B cell (primary cell): ENCODE measurements at regions not wholly inside any gene's neighbourhood (a gene's known extent, or its start where the extent isn't known, plus 50 kb on each side); places are given as distances from the start of the nearest gene placed in this dataset.

Experiments used
- ATAC-seq: fragments of 200-7000 bp; cut with Tn5 transposase; one replicate; pipeline ENCODE4 v1.10.0; 2021; ENCODE audit warnings: low read depth, mild to moderate bottlenecking, moderate number of reproducible peaks, moderate library complexity
- CTCF ChIA-PET: fragments of 350-600 bp; sonication (Branson Sonifier 250); formaldehyde crosslinking; loops from one replicate; lab custom pipeline; 2021; ENCODE audit warnings: antibody characterized with exemption, inconsistent platforms; lab: Charles Lee
- POLR2A ChIA-PET: fragments of 350-600 bp; sonication (Branson Sonifier 250); formaldehyde crosslinking; loops from one replicate; lab custom pipeline; 2021; ENCODE audit warnings: antibody characterized with exemption; lab: Charles Lee
- DNase-seq: peaks from one replicate; pipeline ENCODE4 v3.0.0; 2013
- H2AFZ ChIP-seq: 2 replicates; pipeline ENCODE4 v1.6.1; 2012; ENCODE audit warnings: mild to moderate bottlenecking, low read depth, low read length; ENCODE audit not compliant: insufficient read depth, poor library complexity, severe bottlenecking
- H3K27ac ChIP-seq, 2 donors: 1 replicate in 1 of 2; 2 replicates in 1 of 2; pipeline ENCODE4 v1.5.1; 2012 to 2013; ENCODE audit warnings: low read length in 2 of 2, mild to moderate bottlenecking in 2 of 2, moderate library complexity in 1 of 2
- H3K27me3 ChIP-seq, 4 experiments: fragments of 200-600 bp in 1 of 4; sonication (generic) in 1 of 4; replicated peaks in 1 of 4; 1 replicate in 2 of 4; 2 replicates in 2 of 4; pipeline versions ENCODE4 v1.6.1 to v1.7.0; 2013 to 2016; ENCODE audit warnings: low read length in 3 of 4, mild to moderate bottlenecking in 2 of 4, mixed read lengths in 1 of 4, moderate library complexity in 1 of 4; ENCODE audit not compliant: insufficient read depth in 4 of 4, control insufficient read depth in 3 of 4; ENCODE audit errors: control extremely low read depth in 1 of 4
- H3K36me3 ChIP-seq, 2 experiments: replicated peaks in 1 of 2; 1 replicate in 1 of 2; 2 replicates in 1 of 2; pipeline versions ENCODE4 v1.6.1 to v1.7.1; 2013; ENCODE audit warnings: low read length in 1 of 2; ENCODE audit not compliant: insufficient read depth in 2 of 2, control insufficient read depth in 1 of 2; ENCODE audit errors: control extremely low read depth in 1 of 2, extremely low read depth in 1 of 2
- H3K4me1 ChIP-seq, 2 donors: fragments of 200-600 bp in 1 of 2; sonication (generic) in 1 of 2; 1 replicate in 1 of 2; 2 replicates in 1 of 2; pipeline versions ENCODE4 v1.5.1 to v1.6.1; 2013 to 2017; ENCODE audit warnings: low read length in 2 of 2; ENCODE audit not compliant: control insufficient read depth in 2 of 2, insufficient read depth in 2 of 2
- H3K4me2 ChIP-seq: replicated peaks from 2 replicates; pipeline ENCODE3; 2012; ENCODE audit warnings: mild to moderate bottlenecking, low read depth, low read length; ENCODE audit not compliant: poor library complexity, severe bottlenecking
- H3K4me3 ChIP-seq, 5 experiments: fragments of 200-600 bp in 1 of 5; sonication (generic) in 1 of 5; 1 replicate in 3 of 5; 2 replicates in 2 of 5; pipeline versions ENCODE4 v1.5.1 to v1.7.0; 2011 to 2016; ENCODE audit warnings: low read length in 4 of 5, mild to moderate bottlenecking in 4 of 5, low read depth in 2 of 5, control low read depth in 1 of 5, moderate library complexity in 1 of 5; ENCODE audit not compliant: insufficient read depth in 1 of 5; ENCODE audit errors: control extremely low read depth in 1 of 5, extremely low read depth in 1 of 5
- H3K79me2 ChIP-seq: fragments of 200-600 bp; sonication (generic); one replicate; pipeline ENCODE4 v1.6.0; 2016; ENCODE audit warnings: low read length; ENCODE audit not compliant: control insufficient read depth, insufficient read depth
- H3K9ac ChIP-seq: fragments of 200-600 bp; sonication (generic); 2 replicates; pipeline ENCODE4 v1.6.1; 2017; ENCODE audit warnings: mild to moderate bottlenecking, low read length, moderate library complexity
- H3K9me3 ChIP-seq, 3 donors: one replicate each; pipeline versions ENCODE4 v1.6.1 to v1.7.1; 2013; ENCODE audit warnings: low read length in 2 of 3; ENCODE audit not compliant: control insufficient read depth in 2 of 3, insufficient read depth in 1 of 3; ENCODE audit errors: control extremely low read depth in 1 of 3
- H4K20me1 ChIP-seq: 2 replicates; pipeline ENCODE4 v1.6.0; 2012; ENCODE audit warnings: mild to moderate bottlenecking, low read length; ENCODE audit not compliant: insufficient read depth, control insufficient read depth, poor library complexity, severe bottlenecking
- H3K27ac Mint-ChIP-seq: one replicate; pipeline ENCODE4 v1.8.0; 2021; ENCODE audit warnings: mixed read lengths
- H3K27me3 Mint-ChIP-seq: one replicate; pipeline ENCODE4 v1.8.0; 2021; ENCODE audit warnings: mixed read lengths
- H3K4me1 Mint-ChIP-seq: one replicate; pipeline ENCODE4 v1.8.0; 2021; ENCODE audit warnings: mixed read lengths
- H3K4me3 Mint-ChIP-seq: one replicate; pipeline ENCODE4 v1.8.0; 2021; ENCODE audit warnings: mixed read lengths
- H3K9me3 Mint-ChIP-seq: one replicate; pipeline ENCODE4 v1.8.0; 2022; ENCODE audit warnings: mixed read lengths; ENCODE audit not compliant: insufficient read depth
- EZH2 ChIP-seq: IDR thresholded peaks from 2 replicates; pipeline ENCODE4 v1.6.1; 2012; ENCODE audit warnings: borderline replicate concordance, low read depth, mild to moderate bottlenecking, moderate library complexity, low read length; ENCODE audit not compliant: insufficient read depth, poor library complexity, severe bottlenecking
- WGBS: methylation state at CpG from one replicate; pipeline ENCODE4 v1.1.5; 2013; ENCODE audit warnings: missing lambda C conversion rate; ENCODE audit not compliant: insufficient coverage; 5-methylcytosine and 5-hydroxymethylcytosine counted together
- intact Hi-C: fragments of 100-400 bp; cut with micrococcal nuclease; formaldehyde crosslinking; loops from one replicate; pipeline ENCODE4 v1.10.0; 2022
- TF ChIP-seq, protein P1 (sequence below): fragments of 200-600 bp; IDR thresholded peaks from one replicate; pipeline ENCODE4 v1.8.0; 2022; ENCODE audit warnings: antibody characterized with exemption, mild to moderate bottlenecking

GRCh38 chr5:27463446-27464149, 425.2 kb upstream of the CDH9 start:
- no peaks in the 10 kb centered on the region for H3K36me3 ChIP-seq
- DNase-seq (no peak), ATAC-seq (no peak)
- H3K79me2 ChIP-seq = no peaks in the 10 kb centered on the region
- Mint-ChIP-seq H3K4me1 (no peaks in the 10 kb centered on the region), H3K4me3 (no peak overlapping the region), H3K27ac (no peak overlapping the region), H3K9me3 (peaks cover 3% of the 10 kb centered on the region), H3K27me3 (no peaks in the 10 kb centered on the region)
- H3K4me2 ChIP-seq = no peak overlapping the region
- no peaks in the 10 kb centered on the region for H3K27me3 ChIP-seq
- H3K27ac ChIP-seq = no peak overlapping the region
- no peak overlapping the region for H3K9ac ChIP-seq
- H3K9me3 ChIP-seq = peaks cover 0 to 3% (median 3%) of the 10 kb centered on the region in 3 donors
- H3K4me1 ChIP-seq = no peaks in the 10 kb centered on the region
- POLR2A ChIA-PET = no interaction called here
- no peaks in the 10 kb centered on the region for H4K20me1 ChIP-seq
- WGBS = 91% methylated on average over 7 of the region's 8 CpGs
- TF ChIP-seq, protein P1, sequence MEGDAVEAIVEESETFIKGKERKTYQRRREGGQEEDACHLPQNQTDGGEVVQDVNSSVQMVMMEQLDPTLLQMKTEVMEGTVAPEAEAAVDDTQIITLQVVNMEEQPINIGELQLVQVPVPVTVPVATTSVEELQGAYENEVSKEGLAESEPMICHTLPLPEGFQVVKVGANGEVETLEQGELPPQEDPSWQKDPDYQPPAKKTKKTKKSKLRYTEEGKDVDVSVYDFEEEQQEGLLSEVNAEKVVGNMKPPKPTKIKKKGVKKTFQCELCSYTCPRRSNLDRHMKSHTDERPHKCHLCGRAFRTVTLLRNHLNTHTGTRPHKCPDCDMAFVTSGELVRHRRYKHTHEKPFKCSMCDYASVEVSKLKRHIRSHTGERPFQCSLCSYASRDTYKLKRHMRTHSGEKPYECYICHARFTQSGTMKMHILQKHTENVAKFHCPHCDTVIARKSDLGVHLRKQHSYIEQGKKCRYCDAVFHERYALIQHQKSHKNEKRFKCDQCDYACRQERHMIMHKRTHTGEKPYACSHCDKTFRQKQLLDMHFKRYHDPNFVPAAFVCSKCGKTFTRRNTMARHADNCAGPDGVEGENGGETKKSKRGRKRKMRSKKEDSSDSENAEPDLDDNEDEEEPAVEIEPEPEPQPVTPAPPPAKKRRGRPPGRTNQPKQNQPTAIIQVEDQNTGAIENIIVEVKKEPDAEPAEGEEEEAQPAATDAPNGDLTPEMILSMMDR = no peak
- TF ChIP-seq EZH2 = no peak
- H2AFZ ChIP-seq = no peak overlapping the region
- intact Hi-C loops = no loop called here
- CTCF ChIA-PET = no interaction called here
- no peak overlapping the region for H3K4me3 ChIP-seq

GRCh38 chr5:27462936-27463335, 424.6 kb upstream of the CDH9 start:
- H3K27ac ChIP-seq = no peak overlapping the region
- no peaks in the 10 kb centered on the region for H3K79me2 ChIP-seq
- no peaks in the 10 kb centered on the region for H3K27me3 ChIP-seq
- H4K20me1 ChIP-seq = no peaks in the 10 kb centered on the region
- H3K36me3 ChIP-seq = no peaks in the 10 kb centered on the region
- H3K4me1 ChIP-seq = no peaks in the 10 kb centered on the region
- Mint-ChIP-seq H3K4me1 (no peaks in the 10 kb centered on the region), H3K4me3 (no peak overlapping the region), H3K9me3 (peaks cover 5% of the 10 kb centered on the region), H3K27ac (no peak overlapping the region), H3K27me3 (no peaks in the 10 kb centered on the region)
- CTCF ChIA-PET = no interaction called here
- peaks cover 0 to 3% (median 3%) of the 10 kb centered on the region in 3 donors for H3K9me3 ChIP-seq
- WGBS = 86% methylated on average over 2 of the region's 7 CpGs
- no peak overlapping the region for H3K4me3 ChIP-seq
- H3K4me2 ChIP-seq = no peak overlapping the region
- POLR2A ChIA-PET = no interaction called here
- DNase-seq (no peak), ATAC-seq (no peak)
- H3K9ac ChIP-seq = no peak overlapping the region
- intact Hi-C loops = no loop called here
- no peak overlapping the region for H2AFZ ChIP-seq
- TF ChIP-seq, protein P1 = no peak
- TF ChIP-seq EZH2 = no peak
